CD14-positive monocyte (primary cell): ENCODE measurements at regions not wholly inside any gene's neighbourhood (a gene's known extent, or its start where the extent isn't known, plus 50 kb on each side); places are given as distances from the start of the nearest gene placed in this dataset.

Source experiments
- DNase-seq, 3 donors: peaks; one replicate each; pipeline ENCODE4 v3.0.0-alpha.2; 2011 to 2022
- H2AFZ ChIP-seq: 2 replicates; pipeline ENCODE4 v1.6.0; 2012; ENCODE audit warnings: mild to moderate bottlenecking, low read depth, low read length, inconsistent platforms; ENCODE audit not compliant: insufficient read depth, poor library complexity, severe bottlenecking
- H3K27ac ChIP-seq, 2 donors: 1 replicate in 1 of 2; 2 replicates in 1 of 2; pipeline ENCODE4 v1.5.1; 2012 to 2013; ENCODE audit warnings: low read length in 2 of 2, control low read depth in 1 of 2, inconsistent platforms in 1 of 2, low read depth in 1 of 2, mild to moderate bottlenecking in 1 of 2
- H3K27me3 ChIP-seq, 2 donors: one replicate each; pipeline versions ENCODE4 v1.6.0 to v1.6.1; 2011 to 2013; ENCODE audit warnings: low read length in 2 of 2; ENCODE audit not compliant: control insufficient read depth in 2 of 2, insufficient read depth in 2 of 2
- H3K36me3 ChIP-seq, 2 donors: replicated peaks in 1 of 2; 1 replicate in 1 of 2; 2 replicates in 1 of 2; pipeline versions ENCODE4 v1.5.1 to v1.6.1; 2012 to 2013; ENCODE audit warnings: low read length in 2 of 2, control low read depth in 1 of 2, inconsistent platforms in 1 of 2, mild to moderate bottlenecking in 1 of 2; ENCODE audit not compliant: insufficient read depth in 2 of 2, control insufficient read depth in 1 of 2
- H3K4me1 ChIP-seq, 2 donors: 1 replicate in 1 of 2; 2 replicates in 1 of 2; pipeline versions ENCODE4 v1.5.1 to v1.6.1; 2012 to 2013; ENCODE audit warnings: low read length in 2 of 2, control low read depth in 1 of 2, inconsistent platforms in 1 of 2, mild to moderate bottlenecking in 1 of 2, moderate library complexity in 1 of 2; ENCODE audit not compliant: insufficient read depth in 2 of 2, control insufficient read depth in 1 of 2
- H3K4me2 ChIP-seq: replicated peaks from 2 replicates; pipeline ENCODE3; 2012; ENCODE audit warnings: low read length, moderate library complexity, mild to moderate bottlenecking; ENCODE audit not compliant: poor library complexity, severe bottlenecking; ENCODE audit errors: extremely low read depth
- H3K4me3 ChIP-seq, 3 experiments: fragments of 200-600 bp in 1 of 3; sonication (generic) in 1 of 3; replicated peaks in 1 of 3; 1 replicate in 2 of 3; 2 replicates in 1 of 3; pipeline ENCODE4 v1.5.1; 2011 to 2013; ENCODE audit warnings: low read length in 3 of 3, mild to moderate bottlenecking in 3 of 3, control low read depth in 2 of 3, low read depth in 2 of 3, inconsistent platforms in 1 of 3, moderate library complexity in 1 of 3
- H3K79me2 ChIP-seq: 2 replicates; pipeline ENCODE4 v1.6.0; 2012; ENCODE audit warnings: mild to moderate bottlenecking, control low read depth, inconsistent platforms, low read length, moderate library complexity; ENCODE audit not compliant: insufficient read depth
- H3K9ac ChIP-seq: 2 replicates; pipeline ENCODE4 v1.6.0; 2017; ENCODE audit warnings: low read length, mild to moderate bottlenecking; ENCODE audit not compliant: insufficient read depth, poor library complexity, severe bottlenecking
- H3K9me3 ChIP-seq, 2 donors: replicated peaks in 1 of 2; 1 replicate in 1 of 2; 2 replicates in 1 of 2; pipeline versions ENCODE4 v1.5.1 to v1.6.1; 2012 to 2013; ENCODE audit warnings: low read length in 2 of 2, control low read depth in 1 of 2; ENCODE audit not compliant: control insufficient read depth in 1 of 2, insufficient read depth in 1 of 2
- H4K20me1 ChIP-seq: 2 replicates; pipeline ENCODE4 v1.6.0; 2012; ENCODE audit warnings: mild to moderate bottlenecking, low read length, control low read depth, moderate library complexity; ENCODE audit not compliant: insufficient read depth
- H3K27ac Mint-ChIP-seq, 7 donors: one replicate each; pipeline ENCODE4 v1.8.0; 2020; ENCODE audit warnings: mild to moderate bottlenecking in 7 of 7, mixed read lengths in 7 of 7, moderate library complexity in 6 of 7, inconsistent platforms in 2 of 7
- H3K27me3 Mint-ChIP-seq, 3 donors: one replicate each; pipeline ENCODE4 v1.8.0; 2021 to 2022; ENCODE audit warnings: low read depth in 3 of 3, mild to moderate bottlenecking in 3 of 3, mixed read lengths in 3 of 3, moderate library complexity in 3 of 3, inconsistent platforms in 1 of 3
- H3K36me3 Mint-ChIP-seq, 2 donors: one replicate each; pipeline ENCODE4 v1.8.0; 2020; ENCODE audit warnings: mixed read lengths in 2 of 2, inconsistent platforms in 1 of 2, mild to moderate bottlenecking in 1 of 2
- H3K4me1 Mint-ChIP-seq: one replicate; pipeline ENCODE4 v1.8.0; 2020; ENCODE audit warnings: mild to moderate bottlenecking, mixed read lengths
- H3K4me3 Mint-ChIP-seq, 2 donors: one replicate each; pipeline ENCODE4 v1.8.0; 2020; ENCODE audit warnings: mild to moderate bottlenecking in 2 of 2, mixed read lengths in 2 of 2, moderate library complexity in 1 of 2
- H3K9me3 Mint-ChIP-seq, 7 donors: one replicate each; pipeline ENCODE4 v1.8.0; 2020 to 2022; ENCODE audit warnings: mixed read lengths in 7 of 7, mild to moderate bottlenecking in 6 of 7, moderate library complexity in 6 of 7, inconsistent platforms in 2 of 7
- WGBS: methylation state at CpG from one replicate; pipeline ENCODE4 v1.1.5; 2013; ENCODE audit warnings: missing lambda C conversion rate; ENCODE audit not compliant: insufficient coverage; 5-methylcytosine and 5-hydroxymethylcytosine counted together
- intact Hi-C, 2 donors: fragments of 100-400 bp; cut with micrococcal nuclease; formaldehyde crosslinking; loops; one replicate each; pipeline versions ENCODE4 v1.15.0 to v1.15.1; 2023
- TF ChIP-seq, protein P1 (sequence below): fragments of 200-600 bp; IDR thresholded peaks from one replicate; pipeline ENCODE4 v1.8.0; 2022; ENCODE audit warnings: antibody characterized with exemption, mild to moderate bottlenecking

DNA sequence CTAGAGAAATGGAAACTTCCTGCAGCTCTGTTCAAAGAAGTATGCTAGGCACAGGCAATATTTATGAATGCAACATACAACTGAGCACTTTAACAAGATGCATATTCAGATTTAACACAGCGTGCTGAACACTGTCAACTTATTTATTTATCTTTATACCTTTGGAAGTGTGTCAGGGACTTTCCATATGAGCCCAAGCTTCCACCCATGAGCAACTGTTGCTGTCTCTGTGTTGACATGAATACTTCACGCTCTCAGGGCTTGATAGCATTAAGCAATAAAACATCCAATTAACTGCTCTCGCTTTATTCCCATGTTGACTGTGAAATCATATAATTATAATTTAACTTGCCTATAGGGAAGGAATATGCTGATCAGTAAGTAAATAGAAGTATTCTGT is 116.6 kb upstream of the ROBO1 start:
- Mint-ChIP-seq H3K27me3 (no peaks in the 10 kb centered on the region), H3K27ac (no peak overlapping the region), H3K9me3 (peaks cover 0 to 3% (median 0%) of the 10 kb centered on the region in 7 donors), H3K4me3 (no peak overlapping the region), H3K4me1 (no peaks in the 10 kb centered on the region), H3K36me3 (no peaks in the 10 kb centered on the region)
- TF ChIP-seq, protein P1, sequence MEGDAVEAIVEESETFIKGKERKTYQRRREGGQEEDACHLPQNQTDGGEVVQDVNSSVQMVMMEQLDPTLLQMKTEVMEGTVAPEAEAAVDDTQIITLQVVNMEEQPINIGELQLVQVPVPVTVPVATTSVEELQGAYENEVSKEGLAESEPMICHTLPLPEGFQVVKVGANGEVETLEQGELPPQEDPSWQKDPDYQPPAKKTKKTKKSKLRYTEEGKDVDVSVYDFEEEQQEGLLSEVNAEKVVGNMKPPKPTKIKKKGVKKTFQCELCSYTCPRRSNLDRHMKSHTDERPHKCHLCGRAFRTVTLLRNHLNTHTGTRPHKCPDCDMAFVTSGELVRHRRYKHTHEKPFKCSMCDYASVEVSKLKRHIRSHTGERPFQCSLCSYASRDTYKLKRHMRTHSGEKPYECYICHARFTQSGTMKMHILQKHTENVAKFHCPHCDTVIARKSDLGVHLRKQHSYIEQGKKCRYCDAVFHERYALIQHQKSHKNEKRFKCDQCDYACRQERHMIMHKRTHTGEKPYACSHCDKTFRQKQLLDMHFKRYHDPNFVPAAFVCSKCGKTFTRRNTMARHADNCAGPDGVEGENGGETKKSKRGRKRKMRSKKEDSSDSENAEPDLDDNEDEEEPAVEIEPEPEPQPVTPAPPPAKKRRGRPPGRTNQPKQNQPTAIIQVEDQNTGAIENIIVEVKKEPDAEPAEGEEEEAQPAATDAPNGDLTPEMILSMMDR: no peak
- no CpG with 5 or more reads among the region's 3 CpGs for WGBS
- H3K4me2 ChIP-seq: no peak overlapping the region
- H3K79me2 ChIP-seq: no peaks in the 10 kb centered on the region
- H3K4me1 ChIP-seq: no peaks in the 10 kb centered on the region
- no peaks in the 10 kb centered on the region for H4K20me1 ChIP-seq
- H3K4me3 ChIP-seq: no peak overlapping the region
- no peaks in the 10 kb centered on the region for H3K9me3 ChIP-seq
- no peak overlapping the region for H3K27ac ChIP-seq
- intact Hi-C loops: no loop called here
- no peaks in the 10 kb centered on the region for H3K36me3 ChIP-seq
- DNase-seq: no peak
- H3K9ac ChIP-seq: no peak overlapping the region
- no peak overlapping the region for H2AFZ ChIP-seq
- H3K27me3 ChIP-seq: no peaks in the 10 kb centered on the region

DNA sequence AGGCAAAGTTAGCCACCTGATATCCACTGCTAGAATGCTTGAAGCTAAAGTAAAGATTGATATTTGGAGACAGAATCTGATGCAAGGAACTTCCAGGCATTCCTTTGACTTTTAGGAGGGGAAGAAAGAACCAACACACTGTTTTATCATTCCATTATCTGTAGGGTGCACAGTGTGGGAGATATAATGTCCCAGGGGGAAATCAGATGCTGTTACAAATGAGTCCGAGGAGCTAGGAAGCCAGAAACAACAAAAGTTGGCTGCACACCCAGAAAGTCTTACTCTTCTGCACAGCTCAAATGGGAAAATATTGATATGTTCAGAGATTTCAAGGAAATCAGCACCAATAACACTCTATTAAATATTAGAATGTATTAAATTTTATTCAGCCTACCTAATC is 113.6 kb upstream of the ROBO1 start:
- Mint-ChIP-seq H3K27ac (no peak overlapping the region), H3K27me3 (peaks cover 0 to 2% (median 0%) of the 10 kb centered on the region in 3 donors), H3K4me1 (no peaks in the 10 kb centered on the region), H3K36me3 (no peaks in the 10 kb centered on the region), H3K4me3 (no peak overlapping the region), H3K9me3 (peaks cover 0 to 13% (median 4%) of the 10 kb centered on the region in 7 donors)
- H3K27ac ChIP-seq: no peak overlapping the region
- no peak overlapping the region for H3K4me3 ChIP-seq
- whole genome bisulfite sequencing: 100% methylated on average over 1 of the region's 1 CpG
- no peaks in the 10 kb centered on the region for H3K4me1 ChIP-seq
- H3K4me2 ChIP-seq: no peak overlapping the region
- no peak overlapping the region for H3K9ac ChIP-seq
- no peaks in the 10 kb centered on the region for H3K79me2 ChIP-seq
- H4K20me1 ChIP-seq: no peaks in the 10 kb centered on the region
- TF ChIP-seq, protein P1: no peak
- H3K36me3 ChIP-seq: no peaks in the 10 kb centered on the region
- peaks cover 7 to 10% of the 10 kb centered on the region in 2 donors for H3K9me3 ChIP-seq
- H2AFZ ChIP-seq: no peak overlapping the region
- intact Hi-C loops: no loop called here
- H3K27me3 ChIP-seq: no peaks in the 10 kb centered on the region
- DNase-seq: no peak
